ENCODE measurements at regions not wholly inside any gene's neighbourhood (a gene's known extent, or its start where the extent isn't known, plus 50 kb on each side); places are given as distances from the start of the nearest gene placed in this dataset.

DNA sequence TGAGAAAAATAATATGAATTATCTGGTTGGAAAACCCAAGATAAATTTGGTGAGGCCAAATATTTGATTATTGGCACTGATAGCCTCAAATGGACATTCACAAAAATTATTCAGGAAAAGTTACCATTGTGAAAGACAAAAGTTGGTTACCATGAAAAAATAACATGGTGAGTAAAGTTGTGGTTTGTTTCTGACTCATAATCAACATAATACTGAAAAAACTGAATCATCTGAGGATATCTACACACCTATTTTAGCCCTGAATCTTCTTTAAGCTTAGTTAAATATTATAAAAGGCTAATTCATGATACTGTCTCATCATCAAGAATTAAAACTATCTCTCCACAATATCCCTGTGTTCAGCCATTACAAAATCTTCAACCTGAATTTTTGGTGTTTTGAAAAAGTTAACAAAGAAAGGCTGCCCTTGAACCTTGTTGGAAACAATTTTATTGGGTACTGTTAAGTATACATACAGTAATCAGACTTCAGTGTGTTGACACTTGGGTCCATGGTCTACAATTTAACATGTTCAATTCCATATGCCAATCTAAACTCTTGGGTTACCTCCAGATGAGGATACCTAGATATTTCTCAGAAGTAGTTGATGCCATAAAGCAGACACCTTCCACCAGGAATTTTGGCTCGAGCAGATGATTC lies 607.5 kb upstream of the SLC39A10 start:
- TF ChIP-seq, protein P1, sequence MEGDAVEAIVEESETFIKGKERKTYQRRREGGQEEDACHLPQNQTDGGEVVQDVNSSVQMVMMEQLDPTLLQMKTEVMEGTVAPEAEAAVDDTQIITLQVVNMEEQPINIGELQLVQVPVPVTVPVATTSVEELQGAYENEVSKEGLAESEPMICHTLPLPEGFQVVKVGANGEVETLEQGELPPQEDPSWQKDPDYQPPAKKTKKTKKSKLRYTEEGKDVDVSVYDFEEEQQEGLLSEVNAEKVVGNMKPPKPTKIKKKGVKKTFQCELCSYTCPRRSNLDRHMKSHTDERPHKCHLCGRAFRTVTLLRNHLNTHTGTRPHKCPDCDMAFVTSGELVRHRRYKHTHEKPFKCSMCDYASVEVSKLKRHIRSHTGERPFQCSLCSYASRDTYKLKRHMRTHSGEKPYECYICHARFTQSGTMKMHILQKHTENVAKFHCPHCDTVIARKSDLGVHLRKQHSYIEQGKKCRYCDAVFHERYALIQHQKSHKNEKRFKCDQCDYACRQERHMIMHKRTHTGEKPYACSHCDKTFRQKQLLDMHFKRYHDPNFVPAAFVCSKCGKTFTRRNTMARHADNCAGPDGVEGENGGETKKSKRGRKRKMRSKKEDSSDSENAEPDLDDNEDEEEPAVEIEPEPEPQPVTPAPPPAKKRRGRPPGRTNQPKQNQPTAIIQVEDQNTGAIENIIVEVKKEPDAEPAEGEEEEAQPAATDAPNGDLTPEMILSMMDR (IDR thresholded peaks at IDR 0.05), result no peak
- TF ChIP-seq, protein P2, sequence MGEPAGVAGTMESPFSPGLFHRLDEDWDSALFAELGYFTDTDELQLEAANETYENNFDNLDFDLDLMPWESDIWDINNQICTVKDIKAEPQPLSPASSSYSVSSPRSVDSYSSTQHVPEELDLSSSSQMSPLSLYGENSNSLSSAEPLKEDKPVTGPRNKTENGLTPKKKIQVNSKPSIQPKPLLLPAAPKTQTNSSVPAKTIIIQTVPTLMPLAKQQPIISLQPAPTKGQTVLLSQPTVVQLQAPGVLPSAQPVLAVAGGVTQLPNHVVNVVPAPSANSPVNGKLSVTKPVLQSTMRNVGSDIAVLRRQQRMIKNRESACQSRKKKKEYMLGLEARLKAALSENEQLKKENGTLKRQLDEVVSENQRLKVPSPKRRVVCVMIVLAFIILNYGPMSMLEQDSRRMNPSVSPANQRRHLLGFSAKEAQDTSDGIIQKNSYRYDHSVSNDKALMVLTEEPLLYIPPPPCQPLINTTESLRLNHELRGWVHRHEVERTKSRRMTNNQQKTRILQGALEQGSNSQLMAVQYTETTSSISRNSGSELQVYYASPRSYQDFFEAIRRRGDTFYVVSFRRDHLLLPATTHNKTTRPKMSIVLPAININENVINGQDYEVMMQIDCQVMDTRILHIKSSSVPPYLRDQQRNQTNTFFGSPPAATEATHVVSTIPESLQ (CRISPR knock-in tag; IDR thresholded peaks at IDR 0.05), result no peak
- TF ChIP-seq ATF1 (CRISPR knock-in tag; IDR thresholded peaks at IDR 0.05) (no peak), TEAD4 (CRISPR knock-in tag; IDR thresholded peaks at IDR 0.05) (no peak), ZNF263 (CRISPR knock-in tag; IDR thresholded peaks at IDR 0.05; ENCODE audit: low read depth) (no peak), NR1H2 (CRISPR knock-in tag; IDR thresholded peaks at IDR 0.05) (no peak)
- TF ChIP-seq, protein P3, sequence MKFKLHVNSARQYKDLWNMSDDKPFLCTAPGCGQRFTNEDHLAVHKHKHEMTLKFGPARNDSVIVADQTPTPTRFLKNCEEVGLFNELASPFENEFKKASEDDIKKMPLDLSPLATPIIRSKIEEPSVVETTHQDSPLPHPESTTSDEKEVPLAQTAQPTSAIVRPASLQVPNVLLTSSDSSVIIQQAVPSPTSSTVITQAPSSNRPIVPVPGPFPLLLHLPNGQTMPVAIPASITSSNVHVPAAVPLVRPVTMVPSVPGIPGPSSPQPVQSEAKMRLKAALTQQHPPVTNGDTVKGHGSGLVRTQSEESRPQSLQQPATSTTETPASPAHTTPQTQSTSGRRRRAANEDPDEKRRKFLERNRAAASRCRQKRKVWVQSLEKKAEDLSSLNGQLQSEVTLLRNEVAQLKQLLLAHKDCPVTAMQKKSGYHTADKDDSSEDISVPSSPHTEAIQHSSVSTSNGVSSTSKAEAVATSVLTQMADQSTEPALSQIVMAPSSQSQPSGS (CRISPR knock-in tag; IDR thresholded peaks at IDR 0.05; ENCODE audit: borderline replicate concordance, low read depth), result no peak

Measured in WTC11 (cell line).